ENCODE measurements at regions not wholly inside any gene's neighbourhood (a gene's known extent, or its start where the extent isn't known, plus 50 kb on each side); places are given as distances from the start of the nearest gene placed in this dataset.

- DNase-seq (ENCODE audit: low read depth in 1 of 2, low spot score in 1 of 2): no peak
- TF ChIP-seq JUND (IDR thresholded peaks at IDR 0.05; ENCODE audit: low read depth): no peak
- in situ Hi-C loops (cut with HindIII; ENCODE audit: low pct_unique_long_range_greater_than_20kb, low sequenced_read_pairs): no loop called here
Measured at GRCh38 chr4:27881705-27882104, 1021.1 kb downstream of the STIM2 start.

GRCh38 chr4:27886120-27886519 lies 1025.5 kb downstream of the STIM2 start:
- no peak for TF ChIP-seq JUND (IDR thresholded peaks at IDR 0.05; ENCODE audit: low read depth)
- no peak for DNase-seq (ENCODE audit: low read depth in 1 of 2, low spot score in 1 of 2)
- in situ Hi-C loops (cut with HindIII; ENCODE audit: low pct_unique_long_range_greater_than_20kb, low sequenced_read_pairs): no loop called here

- in situ Hi-C loops (cut with HindIII; ENCODE audit: low pct_unique_long_range_greater_than_20kb, low sequenced_read_pairs): no loop called here
- no peak for DNase-seq (ENCODE audit: low read depth in 1 of 2, low spot score in 1 of 2)
- no peak for TF ChIP-seq JUND (IDR thresholded peaks at IDR 0.05; ENCODE audit: low read depth)
Measured at GRCh38 chr4:27887646-27888045, 1027.0 kb downstream of the STIM2 start.

- in situ Hi-C loops (cut with HindIII; ENCODE audit: low pct_unique_long_range_greater_than_20kb, low sequenced_read_pairs): no loop called here
- no peak for TF ChIP-seq JUND (IDR thresholded peaks at IDR 0.05; ENCODE audit: low read depth)
- DNase-seq (ENCODE audit: low read depth in 1 of 2, low spot score in 1 of 2): no peak
Measured at GRCh38 chr4:27888505-27888904, 1027.9 kb downstream of the STIM2 start.

DNA sequence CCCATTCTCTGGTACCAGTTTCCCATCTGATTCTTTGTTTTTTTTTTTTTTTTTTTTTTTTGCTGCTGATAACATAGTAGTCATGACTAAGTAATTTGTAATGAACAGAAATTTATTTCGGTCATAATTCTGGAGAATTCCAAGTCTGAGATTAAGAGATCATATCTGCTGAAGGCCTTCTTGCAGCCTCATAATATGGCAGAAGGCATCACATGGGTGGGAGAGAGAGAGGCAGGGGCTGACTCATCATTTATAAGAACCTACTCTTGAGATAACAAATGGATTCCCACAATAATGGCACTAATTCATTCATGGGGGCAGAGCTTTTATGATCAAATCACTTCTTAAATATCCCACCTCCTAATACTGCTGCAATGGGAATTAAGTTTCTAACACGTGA lies 1034.3 kb downstream of the STIM2 start:
- no peak for DNase-seq (ENCODE audit: low read depth in 1 of 2, low spot score in 1 of 2)
- in situ Hi-C loops (cut with HindIII; ENCODE audit: low pct_unique_long_range_greater_than_20kb, low sequenced_read_pairs): no loop called here
- no peak for TF ChIP-seq JUND (IDR thresholded peaks at IDR 0.05; ENCODE audit: low read depth)

DNA sequence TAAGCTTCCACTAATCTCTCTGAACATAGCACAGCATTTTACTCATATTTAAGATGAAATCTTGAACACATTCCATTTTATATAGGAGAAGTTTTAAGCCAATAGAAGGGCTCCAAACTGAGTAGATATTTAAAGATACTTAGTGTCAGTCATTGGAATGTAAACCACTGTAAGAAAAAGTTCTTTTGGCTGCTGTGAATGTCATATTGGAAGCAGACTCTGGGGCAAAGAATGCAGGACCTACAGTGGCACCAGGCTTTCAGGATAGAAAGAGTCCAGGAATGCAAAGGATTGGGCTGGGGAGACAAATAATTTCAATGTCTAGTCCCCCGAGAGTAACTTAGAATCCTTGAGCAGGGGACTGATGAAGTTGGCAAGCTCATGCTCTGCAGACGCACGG lies 1047.7 kb downstream of the STIM2 start:
- in situ Hi-C loops (cut with HindIII; ENCODE audit: low pct_unique_long_range_greater_than_20kb, low sequenced_read_pairs): no loop called here
- no peak for TF ChIP-seq JUND (IDR thresholded peaks at IDR 0.05; ENCODE audit: low read depth)
- DNase-seq (ENCODE audit: low read depth in 1 of 2, low spot score in 1 of 2): no peak

DNA sequence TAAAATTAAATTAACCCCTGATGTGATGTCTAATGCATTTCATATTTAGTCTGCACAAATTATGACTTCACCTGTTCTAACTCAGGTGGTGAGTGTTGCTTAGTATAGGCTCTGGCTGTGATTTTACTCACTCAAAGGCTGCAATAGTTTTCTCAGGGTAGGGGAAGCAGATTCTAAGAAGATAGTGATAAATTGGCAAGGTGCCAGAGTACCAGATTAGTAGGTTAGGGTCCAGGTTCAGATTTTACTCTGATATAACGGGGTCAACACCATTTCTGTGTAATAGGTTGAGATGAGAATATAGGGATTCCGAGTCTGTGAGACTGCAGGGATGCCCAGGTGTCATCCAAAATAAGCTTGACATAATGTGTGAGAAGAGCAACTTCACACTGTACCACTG lies 1049.6 kb downstream of the STIM2 start:
- DNase-seq (ENCODE audit: low read depth in 1 of 2, low spot score in 1 of 2): no peak
- in situ Hi-C loops (cut with HindIII; ENCODE audit: low pct_unique_long_range_greater_than_20kb, low sequenced_read_pairs): no loop called here
- TF ChIP-seq JUND (IDR thresholded peaks at IDR 0.05; ENCODE audit: low read depth): no peak

GRCh38 chr4:27911047-27911446 lies 1050.4 kb downstream of the STIM2 start:
- DNase-seq (ENCODE audit: low read depth in 1 of 2, low spot score in 1 of 2): no peak
- no peak for TF ChIP-seq JUND (IDR thresholded peaks at IDR 0.05; ENCODE audit: low read depth)
- in situ Hi-C loops (cut with HindIII; ENCODE audit: low pct_unique_long_range_greater_than_20kb, low sequenced_read_pairs): no loop called here

GRCh38 chr4:27913738-27914137 lies 1053.1 kb downstream of the STIM2 start:
- no peak for DNase-seq (ENCODE audit: low read depth in 1 of 2, low spot score in 1 of 2)
- in situ Hi-C loops (cut with HindIII; ENCODE audit: low pct_unique_long_range_greater_than_20kb, low sequenced_read_pairs): no loop called here
- TF ChIP-seq JUND (IDR thresholded peaks at IDR 0.05; ENCODE audit: low read depth): no peak

GRCh38 chr4:27915822-27916221 lies 1055.2 kb downstream of the STIM2 start:
- in situ Hi-C loops (cut with HindIII; ENCODE audit: low pct_unique_long_range_greater_than_20kb, low sequenced_read_pairs): no loop called here
- no peak for DNase-seq (ENCODE audit: low read depth in 1 of 2, low spot score in 1 of 2)
- TF ChIP-seq JUND (IDR thresholded peaks at IDR 0.05; ENCODE audit: low read depth): no peak

- DNase-seq (ENCODE audit: low read depth in 1 of 2, low spot score in 1 of 2): no peak
- in situ Hi-C loops (cut with HindIII; ENCODE audit: low pct_unique_long_range_greater_than_20kb, low sequenced_read_pairs): no loop called here
- TF ChIP-seq JUND (IDR thresholded peaks at IDR 0.05; ENCODE audit: low read depth): no peak
Measured at GRCh38 chr4:27916452-27917184, 1056.0 kb downstream of the STIM2 start.

DNA sequence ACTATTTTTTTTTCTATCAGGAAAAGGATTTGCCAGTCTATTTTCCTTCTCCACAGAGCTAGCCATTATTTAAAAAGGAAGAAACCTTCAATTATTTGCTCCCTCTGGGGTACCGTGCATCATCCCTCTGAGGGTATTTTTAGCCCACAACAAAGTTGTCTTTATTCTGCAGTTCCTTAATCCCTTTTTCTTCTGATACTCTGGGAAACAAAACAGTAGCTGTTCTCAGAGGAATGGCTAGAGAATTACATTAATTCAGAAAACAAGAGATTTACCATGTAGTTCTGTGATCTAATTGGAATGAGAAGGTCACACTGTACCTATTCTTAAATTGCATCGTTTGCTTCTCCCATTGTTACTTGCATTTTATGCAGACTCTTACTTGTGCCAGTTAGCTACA lies 1056.7 kb downstream of the STIM2 start:
- in situ Hi-C loops (cut with HindIII; ENCODE audit: low pct_unique_long_range_greater_than_20kb, low sequenced_read_pairs): no loop called here
- DNase-seq (ENCODE audit: low read depth in 1 of 2, low spot score in 1 of 2): no peak
- no peak for TF ChIP-seq JUND (IDR thresholded peaks at IDR 0.05; ENCODE audit: low read depth)

DNA sequence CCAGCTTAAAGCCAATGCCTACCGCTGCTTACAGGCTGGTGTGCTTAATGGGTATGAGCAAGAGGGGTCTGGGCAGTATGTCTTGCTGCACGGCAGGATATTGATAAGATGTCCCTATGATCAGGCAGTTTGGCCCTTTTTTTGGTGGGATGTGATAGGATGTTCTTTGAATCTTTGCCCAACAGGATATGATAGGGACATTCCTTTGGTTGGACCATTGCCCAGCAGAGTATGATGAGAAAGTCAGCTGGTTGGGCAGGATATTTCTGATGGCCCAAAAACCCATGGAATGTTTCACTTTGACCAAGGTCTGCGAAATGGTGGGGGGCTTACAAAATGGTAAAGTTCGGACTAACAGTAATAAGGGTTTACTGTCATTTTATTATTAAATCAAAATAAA lies 1060.6 kb downstream of the STIM2 start:
- no peak for DNase-seq (ENCODE audit: low read depth in 1 of 2, low spot score in 1 of 2)
- in situ Hi-C loops (cut with HindIII; ENCODE audit: low pct_unique_long_range_greater_than_20kb, low sequenced_read_pairs): no loop called here
- TF ChIP-seq JUND (IDR thresholded peaks at IDR 0.05; ENCODE audit: low read depth): no peak
